Gastrocnemius medialis (tissue), 4 donors: ENCODE measurements at regions not wholly inside any gene's neighbourhood (a gene's known extent, or its start where the extent isn't known, plus 50 kb on each side); places are given as distances from the start of the nearest gene placed in this dataset.

Experiments used
- ATAC-seq, 2 donors: fragments of 150-250 bp; one replicate each; pipeline ENCODE4 v1.9.1; 2016
- DNase-seq, 2 donors: peaks; one replicate each; pipeline ENCODE4 v3.0.0-alpha.2; 2019
- H3K27ac ChIP-seq, 4 donors: fragments of 200-600 bp; sonication (generic); 1 replicate in 1 of 4; 2 replicates in 3 of 4; pipeline ENCODE4 v1.5.1; 2016 to 2018; ENCODE audit warnings: mild to moderate bottlenecking in 2 of 4, moderate library complexity in 1 of 4
- H3K27me3 ChIP-seq, 3 donors: fragments of 200-600 bp; sonication (generic) in 2 of 3; 1 replicate in 1 of 3; 2 replicates in 2 of 3; pipeline versions ENCODE4 v1.5.1 to v1.6.0; 2016 to 2019; ENCODE audit warnings: mild to moderate bottlenecking in 1 of 3, moderate library complexity in 1 of 3
- H3K36me3 ChIP-seq, 2 donors: fragments of 200-600 bp; sonication (generic) in 1 of 2; one replicate each; pipeline ENCODE4 v1.5.1; 2017 to 2018
- H3K4me1 ChIP-seq, 2 donors: fragments of 200-600 bp; sonication (generic) in 1 of 2; one replicate each; pipeline ENCODE4 v1.5.1; 2016 to 2017; ENCODE audit warnings: mild to moderate bottlenecking in 2 of 2
- H3K4me3 ChIP-seq, 4 donors: fragments of 200-600 bp; sonication (generic) in 3 of 4; 1 replicate in 1 of 4; 2 replicates in 3 of 4; pipeline ENCODE4 v1.5.1; 2016 to 2019; ENCODE audit warnings: mild to moderate bottlenecking in 2 of 4
- H3K9me3 ChIP-seq, 3 donors: fragments of 200-600 bp; sonication (generic) in 2 of 3; 1 replicate in 1 of 3; 2 replicates in 2 of 3; pipeline ENCODE4 v1.5.1; 2016 to 2019
- POLR2A ChIP-seq, 2 donors: fragments of 450-650 bp; IDR thresholded peaks; one replicate each; pipeline ENCODE4 v1.6.1; 2017; ENCODE audit warnings: antibody characterized with exemption in 2 of 2, mild to moderate bottlenecking in 2 of 2, moderate library complexity in 2 of 2
- in situ Hi-C, 4 donors: fragments of 200-750 bp; cut with MboI; loops; one replicate each; pipeline versions ENCODE4 v1.15.0 to v1.8.0; 2017; ENCODE audit warnings: low sequenced_read_pairs in 4 of 4
- intact Hi-C: fragments of 100-400 bp; cut with DNase I; formaldehyde crosslinking; loops from one replicate; pipeline ENCODE4 v1.15.1; 2023; ENCODE audit warnings: low total_unique reads
- TF ChIP-seq, protein P1 (sequence below), 5 experiments: fragments of 450-650 bp in 3 of 5; fragments of 200-600 bp in 2 of 5; sonication (generic) in 2 of 5; IDR thresholded peaks in 4 of 5; conservative IDR thresholded peaks in 1 of 5; 1 replicate in 4 of 5; 2 replicates in 1 of 5; pipeline ENCODE4 v1.5.1; 2016 to 2019; ENCODE audit warnings: antibody characterized with exemption in 5 of 5, mild to moderate bottlenecking in 3 of 5, moderate library complexity in 3 of 5

DNA sequence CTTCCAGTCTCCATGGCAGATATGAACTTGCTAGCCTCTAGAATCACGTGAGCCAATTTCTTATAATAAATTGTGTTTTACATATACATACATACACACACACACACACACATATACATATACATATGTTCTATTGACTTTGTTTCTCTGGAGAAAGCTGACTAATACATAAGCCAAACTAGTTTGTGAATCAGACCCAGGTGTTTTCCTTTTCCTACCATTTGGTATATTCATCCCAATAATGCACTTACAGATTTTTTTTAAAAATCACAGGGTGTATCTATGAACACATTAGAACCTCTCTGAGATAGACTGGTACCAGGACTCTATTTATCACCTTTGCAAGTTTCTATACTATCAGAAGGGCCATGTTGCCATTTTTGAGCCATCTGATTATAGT, 122.9 kb upstream of the KCNH8 start:
- in situ Hi-C loops: no loop called here
- ATAC-seq: no peak

DNA sequence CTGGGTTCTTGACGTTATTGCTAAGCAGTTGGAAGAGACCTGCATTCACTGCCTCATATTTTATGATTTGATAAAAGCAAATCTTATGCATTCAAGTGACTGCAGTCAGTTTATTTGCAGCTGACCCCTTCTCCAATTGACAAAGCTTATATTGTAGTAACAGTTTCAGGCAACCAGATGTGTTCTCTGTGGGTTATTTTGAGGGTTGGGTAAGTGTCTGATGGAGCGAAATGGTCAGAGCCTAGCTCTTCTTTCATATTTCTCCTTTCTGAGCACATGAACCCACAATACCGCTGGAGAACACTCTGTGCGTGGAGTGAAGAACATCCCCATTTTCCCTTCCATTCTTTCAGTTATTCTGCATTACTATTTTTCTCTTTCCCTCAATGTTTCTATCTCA, 125.8 kb upstream of the KCNH8 start:
- no peak for DNase-seq
- Histone ChIP-seq H3K36me3 (no peaks in the 10 kb centered on the region), H3K9me3 (no peaks in the 10 kb centered on the region), H3K4me1 (no peaks in the 10 kb centered on the region), H3K27ac (no peak overlapping the region), H3K27me3 (no peaks in the 10 kb centered on the region), H3K4me3 (no peak overlapping the region)
- TF ChIP-seq, protein P1, sequence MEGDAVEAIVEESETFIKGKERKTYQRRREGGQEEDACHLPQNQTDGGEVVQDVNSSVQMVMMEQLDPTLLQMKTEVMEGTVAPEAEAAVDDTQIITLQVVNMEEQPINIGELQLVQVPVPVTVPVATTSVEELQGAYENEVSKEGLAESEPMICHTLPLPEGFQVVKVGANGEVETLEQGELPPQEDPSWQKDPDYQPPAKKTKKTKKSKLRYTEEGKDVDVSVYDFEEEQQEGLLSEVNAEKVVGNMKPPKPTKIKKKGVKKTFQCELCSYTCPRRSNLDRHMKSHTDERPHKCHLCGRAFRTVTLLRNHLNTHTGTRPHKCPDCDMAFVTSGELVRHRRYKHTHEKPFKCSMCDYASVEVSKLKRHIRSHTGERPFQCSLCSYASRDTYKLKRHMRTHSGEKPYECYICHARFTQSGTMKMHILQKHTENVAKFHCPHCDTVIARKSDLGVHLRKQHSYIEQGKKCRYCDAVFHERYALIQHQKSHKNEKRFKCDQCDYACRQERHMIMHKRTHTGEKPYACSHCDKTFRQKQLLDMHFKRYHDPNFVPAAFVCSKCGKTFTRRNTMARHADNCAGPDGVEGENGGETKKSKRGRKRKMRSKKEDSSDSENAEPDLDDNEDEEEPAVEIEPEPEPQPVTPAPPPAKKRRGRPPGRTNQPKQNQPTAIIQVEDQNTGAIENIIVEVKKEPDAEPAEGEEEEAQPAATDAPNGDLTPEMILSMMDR (IDR thresholded peaks at IDR 0.05 in 4 of 5, conservative IDR thresholded peaks at IDR 0.05 in 1 of 5): no peak
- in situ Hi-C loops (no loop called here), intact Hi-C loops (no loop called here)
- ATAC-seq: no peak

More for the DNA sequence above, 122.9 kb upstream of the KCNH8 start:
- H3K9me3 ChIP-seq: no peaks in the 10 kb centered on the region
- DNase-seq: no peak
- no peaks in the 10 kb centered on the region for H3K27me3 ChIP-seq
- H3K4me1 ChIP-seq: no peaks in the 10 kb centered on the region
- intact Hi-C loops: no loop called here
- no peak overlapping the region for H3K4me3 ChIP-seq
- H3K36me3 ChIP-seq: no peaks in the 10 kb centered on the region
- no peak for TF ChIP-seq POLR2A (IDR thresholded peaks at IDR 0.05)
- TF ChIP-seq, protein P1 (IDR thresholded peaks at IDR 0.05 in 4 of 5, conservative IDR thresholded peaks at IDR 0.05 in 1 of 5): no peak
- no peak overlapping the region for H3K27ac ChIP-seq

DNA sequence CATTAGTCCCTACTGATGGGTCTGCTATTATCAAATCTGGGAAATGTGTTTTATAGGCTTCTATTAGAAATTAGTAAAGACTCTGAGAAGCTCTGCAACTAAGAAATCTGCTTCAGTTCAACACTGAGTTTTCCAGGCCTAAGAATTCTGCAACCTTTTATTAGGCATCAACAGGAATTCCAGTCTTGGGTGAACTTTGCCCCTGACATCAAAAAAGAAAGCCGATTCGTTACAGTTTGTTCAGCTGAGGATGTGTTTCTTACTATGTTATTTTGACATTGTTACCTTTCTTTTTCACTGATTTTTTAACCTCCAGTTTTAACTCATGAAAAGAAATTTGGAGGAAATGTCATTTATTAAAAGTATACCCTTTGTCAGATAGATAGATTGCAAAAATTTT, 131.5 kb upstream of the KCNH8 start:
- no peaks in the 10 kb centered on the region for H3K4me1 ChIP-seq
- H3K27me3 ChIP-seq: no peaks in the 10 kb centered on the region
- H3K9me3 ChIP-seq: no peaks in the 10 kb centered on the region
- no peaks in the 10 kb centered on the region for H3K36me3 ChIP-seq
- H3K27ac ChIP-seq: no peak overlapping the region
- in situ Hi-C loops (no loop called here), intact Hi-C loops (no loop called here)
- H3K4me3 ChIP-seq: no peak overlapping the region
- no peak for TF ChIP-seq POLR2A (IDR thresholded peaks at IDR 0.05)
- TF ChIP-seq, protein P1 (IDR thresholded peaks at IDR 0.05 in 4 of 5, conservative IDR thresholded peaks at IDR 0.05 in 1 of 5): no peak
- ATAC-seq (no peak), DNase-seq (no peak)

DNA sequence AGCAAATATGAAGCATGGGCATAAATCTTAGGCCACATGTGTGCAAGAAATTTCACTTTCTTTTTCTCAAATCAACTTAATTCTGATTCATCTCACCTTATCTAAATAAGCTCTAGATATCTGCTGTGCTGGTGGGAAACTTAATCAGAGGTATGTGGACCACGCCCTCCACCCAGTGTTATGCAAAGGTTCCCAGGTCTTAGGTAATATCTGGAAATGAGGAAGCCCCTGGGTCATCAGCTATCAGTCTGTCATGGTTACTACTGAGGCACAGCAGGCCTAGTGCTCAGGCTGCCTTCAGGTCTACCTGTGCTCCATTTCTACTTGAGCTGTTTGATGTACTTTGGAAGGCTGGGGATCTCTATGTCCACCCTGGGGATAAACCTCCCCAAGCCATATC, 134.4 kb upstream of the KCNH8 start:
- intact Hi-C loops: no loop called here
- no peaks in the 10 kb centered on the region for H3K4me1 ChIP-seq
- DNase-seq: no peak
- H3K27me3 ChIP-seq: no peaks in the 10 kb centered on the region
- H3K4me3 ChIP-seq: no peak overlapping the region
- no peaks in the 10 kb centered on the region for H3K36me3 ChIP-seq
- H3K27ac ChIP-seq: no peak overlapping the region
- TF ChIP-seq POLR2A (IDR thresholded peaks at IDR 0.05): no peak
- TF ChIP-seq, protein P1 (IDR thresholded peaks at IDR 0.05 in 4 of 5, conservative IDR thresholded peaks at IDR 0.05 in 1 of 5): no peak
- in situ Hi-C loops: no loop called here
- no peak for ATAC-seq
- no peaks in the 10 kb centered on the region for H3K9me3 ChIP-seq

DNA sequence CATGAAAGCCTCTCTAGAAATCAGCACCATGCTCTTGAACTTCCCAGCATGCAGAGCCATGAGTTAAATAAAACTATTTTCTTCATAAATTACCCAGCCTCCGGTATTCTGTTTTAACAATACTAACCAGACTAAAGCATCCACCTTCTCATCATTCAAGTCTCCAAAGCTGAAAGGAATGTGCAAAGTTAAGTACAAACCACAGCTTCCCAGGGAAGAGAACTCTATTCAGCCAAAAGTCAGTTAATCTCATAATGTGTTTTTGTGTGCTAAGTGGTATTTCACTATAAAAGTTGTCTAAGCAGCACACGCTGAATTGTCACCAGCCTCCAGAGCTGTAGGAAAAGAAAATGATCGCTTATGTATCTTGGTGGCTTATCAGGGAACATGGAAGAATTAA, 135.5 kb upstream of the KCNH8 start:
- DNase-seq: no peak
- intact Hi-C loops: no loop called here

More for the DNA sequence above, 135.5 kb upstream of the KCNH8 start:
- no peaks in the 10 kb centered on the region for H3K4me1 ChIP-seq
- H3K36me3 ChIP-seq: no peaks in the 10 kb centered on the region
- H3K9me3 ChIP-seq: no peaks in the 10 kb centered on the region
- no peak overlapping the region for H3K27ac ChIP-seq
- no peak for ATAC-seq
- in situ Hi-C loops: no loop called here
- no peak for TF ChIP-seq POLR2A (IDR thresholded peaks at IDR 0.05)
- TF ChIP-seq, protein P1 (IDR thresholded peaks at IDR 0.05 in 4 of 5, conservative IDR thresholded peaks at IDR 0.05 in 1 of 5): no peak
- H3K27me3 ChIP-seq: no peaks in the 10 kb centered on the region
- no peak overlapping the region for H3K4me3 ChIP-seq
